ENCODE measurements at regions not wholly inside any gene's neighbourhood (a gene's known extent, or its start where the extent isn't known, plus 50 kb on each side); places are given as distances from the start of the nearest gene placed in this dataset.

DNA sequence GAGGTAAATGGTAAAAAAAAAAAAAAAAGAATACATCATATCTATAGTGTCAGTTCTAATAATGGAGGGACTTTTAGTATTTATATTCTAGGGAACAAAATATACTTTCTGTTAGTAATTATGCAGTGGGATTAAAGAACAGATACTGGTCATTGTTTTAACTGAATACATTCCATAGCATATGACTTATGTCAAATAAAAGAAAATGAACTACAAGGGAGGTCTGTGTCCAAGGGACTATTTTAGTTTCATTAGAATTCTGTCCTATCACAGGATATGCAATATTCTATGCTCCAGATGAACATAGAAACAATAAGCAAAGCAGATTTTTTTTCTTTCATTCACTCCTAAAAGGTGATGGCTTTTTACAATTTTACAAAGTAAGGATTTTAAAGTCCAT is 154.2 kb upstream of the ZEB2 start:
- H3K27me3 ChIP-seq (ENCODE audit: insufficient read depth, low read length): no peaks in the 10 kb centered on the region
- no peak overlapping the region for H3K23ac ChIP-seq (ENCODE audit: insufficient read length, low read depth, low read length)
- peaks cover 3 to 5% of the 10 kb centered on the region in 2 experiments; a peak in 2 of 4 replicates for H3K4me1 Mint-ChIP-seq
- no peak overlapping the region for H3K27ac ChIP-seq (ENCODE audit: insufficient read length, low read depth, low read length)
- no peak overlapping the region for H2BK12ac ChIP-seq (ENCODE audit: insufficient read length, low read depth, low read length)
- TF ChIP-seq, protein P1, sequence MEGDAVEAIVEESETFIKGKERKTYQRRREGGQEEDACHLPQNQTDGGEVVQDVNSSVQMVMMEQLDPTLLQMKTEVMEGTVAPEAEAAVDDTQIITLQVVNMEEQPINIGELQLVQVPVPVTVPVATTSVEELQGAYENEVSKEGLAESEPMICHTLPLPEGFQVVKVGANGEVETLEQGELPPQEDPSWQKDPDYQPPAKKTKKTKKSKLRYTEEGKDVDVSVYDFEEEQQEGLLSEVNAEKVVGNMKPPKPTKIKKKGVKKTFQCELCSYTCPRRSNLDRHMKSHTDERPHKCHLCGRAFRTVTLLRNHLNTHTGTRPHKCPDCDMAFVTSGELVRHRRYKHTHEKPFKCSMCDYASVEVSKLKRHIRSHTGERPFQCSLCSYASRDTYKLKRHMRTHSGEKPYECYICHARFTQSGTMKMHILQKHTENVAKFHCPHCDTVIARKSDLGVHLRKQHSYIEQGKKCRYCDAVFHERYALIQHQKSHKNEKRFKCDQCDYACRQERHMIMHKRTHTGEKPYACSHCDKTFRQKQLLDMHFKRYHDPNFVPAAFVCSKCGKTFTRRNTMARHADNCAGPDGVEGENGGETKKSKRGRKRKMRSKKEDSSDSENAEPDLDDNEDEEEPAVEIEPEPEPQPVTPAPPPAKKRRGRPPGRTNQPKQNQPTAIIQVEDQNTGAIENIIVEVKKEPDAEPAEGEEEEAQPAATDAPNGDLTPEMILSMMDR (conservative IDR thresholded peaks at IDR 0.05): no peak
- no peak overlapping the region for H3K14ac ChIP-seq (ENCODE audit: insufficient read depth, low read length)
- H3K23me2 ChIP-seq (ENCODE audit: insufficient read length, low read depth, low read length, poor library complexity, severe bottlenecking): no peaks in the 10 kb centered on the region
- no peaks in the 10 kb centered on the region for H3K27me3 Mint-ChIP-seq (ENCODE audit: low read depth)
- no peak overlapping the region for H3K4me3 Mint-ChIP-seq
- H3K4me1 ChIP-seq (ENCODE audit: insufficient read depth, low read length): no peaks in the 10 kb centered on the region; the same call in 1 of the 2 replicates
- H3T11ph ChIP-seq (ENCODE audit: low read length): no peak overlapping the region
- no peak overlapping the region for H3K4me2 ChIP-seq (ENCODE audit: insufficient read depth, insufficient read length, low read length)
- DNase-seq: no peak
- no peaks in the 10 kb centered on the region for H3K9me3 ChIP-seq (ENCODE audit: control insufficient read depth, low read depth, low read length)
- no peak overlapping the region for H2BK15ac ChIP-seq (ENCODE audit: low read depth, low read length)
- H3K18ac ChIP-seq (ENCODE audit: insufficient read length, low read depth, low read length): no peak overlapping the region
- no peak overlapping the region for H2BK120ac ChIP-seq (ENCODE audit: low read depth, low read length, poor library complexity, severe bottlenecking)
- no peak overlapping the region for H4K5ac ChIP-seq (ENCODE audit: insufficient read length, low read depth, low read length)
- no peaks in the 10 kb centered on the region for H4K20me1 ChIP-seq (ENCODE audit: control insufficient read depth, insufficient read depth, insufficient read length)
- no peak overlapping the region for H4K91ac ChIP-seq (ENCODE audit: insufficient read length, low read depth, low read length)
- H2AK5ac ChIP-seq (ENCODE audit: insufficient read length, low read length): no peak overlapping the region
- no peak overlapping the region for H2AFZ ChIP-seq (ENCODE audit: low read length)
- H3K9ac ChIP-seq (ENCODE audit: extremely low read depth, insufficient read length, low read length): no peak overlapping the region
- H4K8ac ChIP-seq (replicated peaks; ENCODE audit: insufficient read length, low read depth, low read length): no peak overlapping the region
- H3K79me1 ChIP-seq (ENCODE audit: insufficient read depth, low read depth, low read length, poor library complexity, severe bottlenecking): no peaks in the 10 kb centered on the region
- H3K79me2 ChIP-seq (ENCODE audit: insufficient read depth, low read length): no peaks in the 10 kb centered on the region
- no peaks in the 10 kb centered on the region; a peak in 1 of 5 replicates for H3K9me3 Mint-ChIP-seq
- H3K56ac ChIP-seq (ENCODE audit: insufficient read length, low read depth, low read length): no peak overlapping the region
- no peak overlapping the region for H3K27ac Mint-ChIP-seq
- H3K4ac ChIP-seq (ENCODE audit: low read depth, low read length): no peak overlapping the region
- no peak overlapping the region for H2BK5ac ChIP-seq (ENCODE audit: insufficient read length, low read length)
- H2BK20ac ChIP-seq (ENCODE audit: low read depth, low read length, poor library complexity, severe bottlenecking): no peak overlapping the region
- H3K36me3 Mint-ChIP-seq (ENCODE audit: insufficient read depth in 1 of 3, low read depth in 3 of 3): no peaks in the 10 kb centered on the region
